ENCODE measurements at regions not wholly inside any gene's neighbourhood (a gene's known extent, or its start where the extent isn't known, plus 50 kb on each side); places are given as distances from the start of the nearest gene placed in this dataset.

DNA sequence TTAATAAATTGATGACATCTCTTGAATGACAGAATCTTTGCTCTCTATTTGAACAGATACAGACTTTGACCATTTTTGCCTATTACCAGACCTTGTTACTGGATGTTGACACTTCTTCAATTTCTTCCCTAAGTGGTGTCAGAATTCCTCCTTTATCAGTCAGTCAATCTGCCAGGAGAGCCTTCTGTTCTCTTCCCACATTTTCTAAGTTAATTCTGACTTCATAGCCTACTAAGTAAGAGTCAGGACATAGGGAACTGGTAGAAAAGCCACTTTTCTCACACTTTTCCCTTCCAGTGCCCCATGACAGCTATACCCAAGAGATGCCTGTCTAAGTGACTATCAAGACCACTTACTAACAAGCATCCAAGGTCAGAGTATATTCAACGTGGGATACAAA, 1187.5 kb upstream of the NXPH2 start:
- TF ChIP-seq, protein P1, sequence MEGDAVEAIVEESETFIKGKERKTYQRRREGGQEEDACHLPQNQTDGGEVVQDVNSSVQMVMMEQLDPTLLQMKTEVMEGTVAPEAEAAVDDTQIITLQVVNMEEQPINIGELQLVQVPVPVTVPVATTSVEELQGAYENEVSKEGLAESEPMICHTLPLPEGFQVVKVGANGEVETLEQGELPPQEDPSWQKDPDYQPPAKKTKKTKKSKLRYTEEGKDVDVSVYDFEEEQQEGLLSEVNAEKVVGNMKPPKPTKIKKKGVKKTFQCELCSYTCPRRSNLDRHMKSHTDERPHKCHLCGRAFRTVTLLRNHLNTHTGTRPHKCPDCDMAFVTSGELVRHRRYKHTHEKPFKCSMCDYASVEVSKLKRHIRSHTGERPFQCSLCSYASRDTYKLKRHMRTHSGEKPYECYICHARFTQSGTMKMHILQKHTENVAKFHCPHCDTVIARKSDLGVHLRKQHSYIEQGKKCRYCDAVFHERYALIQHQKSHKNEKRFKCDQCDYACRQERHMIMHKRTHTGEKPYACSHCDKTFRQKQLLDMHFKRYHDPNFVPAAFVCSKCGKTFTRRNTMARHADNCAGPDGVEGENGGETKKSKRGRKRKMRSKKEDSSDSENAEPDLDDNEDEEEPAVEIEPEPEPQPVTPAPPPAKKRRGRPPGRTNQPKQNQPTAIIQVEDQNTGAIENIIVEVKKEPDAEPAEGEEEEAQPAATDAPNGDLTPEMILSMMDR (IDR thresholded peaks at IDR 0.05) = no peak
- TF ChIP-seq POLR2AphosphoS5 (IDR thresholded peaks at IDR 0.05; ENCODE audit: insufficient read depth in 1 of 2, low read depth in 1 of 2) = no peak

All from vagina (tissue), 2 donors.